CD4-positive, alpha-beta T cell treated with Interleukin-21 for 1 hour (primary cell): ENCODE measurements at regions not wholly inside any gene's neighbourhood (a gene's known extent, or its start where the extent isn't known, plus 50 kb on each side); places are given as distances from the start of the nearest gene placed in this dataset.
A peak's percentile ranks its signal among the peaks of the same experiment; 100 is the strongest.

ENCODE experiments used
- DNase-seq: peaks from one replicate; pipeline ENCODE4 v3.0.0-alpha.2; 2020

- DNase-seq: no peak
These were observed 298.6 kb downstream of the ZNF536 start for GRCh38 chr19:30670562-30671366.

- no peak for DNase-seq
These were observed 297.8 kb downstream of the ZNF536 start for GRCh38 chr19:30670011-30670329.

- peak; percentile 27 for DNase-seq
These were observed 297.3 kb downstream of the ZNF536 start for GRCh38 chr19:30669329-30670010.

GRCh38 chr19:30668521-30669155, 296.5 kb downstream of the ZNF536 start:
- no peak for DNase-seq

GRCh38 chr19:30667746-30668145, 295.6 kb downstream of the ZNF536 start:
- no peak for DNase-seq

- DNase-seq: no peak
These were observed 295.0 kb downstream of the ZNF536 start for GRCh38 chr19:30667227-30667626.

GRCh38 chr19:30666301-30666803, 294.2 kb downstream of the ZNF536 start:
- DNase-seq: peak; percentile 35

- DNase-seq: no peak
These were observed 293.3 kb downstream of the ZNF536 start for GRCh38 chr19:30665449-30665848.

GRCh38 chr19:30663611-30664174, 291.5 kb downstream of the ZNF536 start:
- no peak for DNase-seq

- DNase-seq: no peak
These were observed 290.2 kb downstream of the ZNF536 start for GRCh38 chr19:30662211-30662861.

GRCh38 chr19:30659638-30660037, 287.5 kb downstream of the ZNF536 start:
- no peak for DNase-seq

- DNase-seq: no peak
These were observed 284.4 kb downstream of the ZNF536 start for GRCh38 chr19:30656520-30657100.

- no peak for DNase-seq
These were observed 281.6 kb downstream of the ZNF536 start for GRCh38 chr19:30653646-30654386.

GRCh38 chr19:30652751-30653150, 280.6 kb downstream of the ZNF536 start:
- no peak for DNase-seq

GRCh38 chr19:30651691-30652090, 279.5 kb downstream of the ZNF536 start:
- DNase-seq: no peak

GRCh38 chr19:30651066-30651465, 278.9 kb downstream of the ZNF536 start:
- DNase-seq: no peak

GRCh38 chr19:30649934-30650614, 277.9 kb downstream of the ZNF536 start:
- DNase-seq: peak; percentile 15

- no peak for DNase-seq
These were observed 277.0 kb downstream of the ZNF536 start for GRCh38 chr19:30648866-30649862.

- no peak for DNase-seq
These were observed 275.9 kb downstream of the ZNF536 start for GRCh38 chr19:30647891-30648720.
